CD14-positive monocyte (primary cell): ENCODE measurements at regions not wholly inside any gene's neighbourhood (a gene's known extent, or its start where the extent isn't known, plus 50 kb on each side); places are given as distances from the start of the nearest gene placed in this dataset.

Experiments used
- DNase-seq, 3 donors: peaks; one replicate each; pipeline ENCODE4 v3.0.0-alpha.2; 2011 to 2022
- H2AFZ ChIP-seq: 2 replicates; pipeline ENCODE4 v1.6.0; 2012; ENCODE audit warnings: mild to moderate bottlenecking, low read depth, low read length, inconsistent platforms; ENCODE audit not compliant: insufficient read depth, poor library complexity, severe bottlenecking
- H3K27ac ChIP-seq, 2 donors: 1 replicate in 1 of 2; 2 replicates in 1 of 2; pipeline ENCODE4 v1.5.1; 2012 to 2013; ENCODE audit warnings: low read length in 2 of 2, control low read depth in 1 of 2, inconsistent platforms in 1 of 2, low read depth in 1 of 2, mild to moderate bottlenecking in 1 of 2
- H3K27me3 ChIP-seq, 2 donors: one replicate each; pipeline versions ENCODE4 v1.6.0 to v1.6.1; 2011 to 2013; ENCODE audit warnings: low read length in 2 of 2; ENCODE audit not compliant: control insufficient read depth in 2 of 2, insufficient read depth in 2 of 2
- H3K36me3 ChIP-seq, 2 donors: replicated peaks in 1 of 2; 1 replicate in 1 of 2; 2 replicates in 1 of 2; pipeline versions ENCODE4 v1.5.1 to v1.6.1; 2012 to 2013; ENCODE audit warnings: low read length in 2 of 2, control low read depth in 1 of 2, inconsistent platforms in 1 of 2, mild to moderate bottlenecking in 1 of 2; ENCODE audit not compliant: insufficient read depth in 2 of 2, control insufficient read depth in 1 of 2
- H3K4me1 ChIP-seq, 2 donors: 1 replicate in 1 of 2; 2 replicates in 1 of 2; pipeline versions ENCODE4 v1.5.1 to v1.6.1; 2012 to 2013; ENCODE audit warnings: low read length in 2 of 2, control low read depth in 1 of 2, inconsistent platforms in 1 of 2, mild to moderate bottlenecking in 1 of 2, moderate library complexity in 1 of 2; ENCODE audit not compliant: insufficient read depth in 2 of 2, control insufficient read depth in 1 of 2
- H3K4me2 ChIP-seq: replicated peaks from 2 replicates; pipeline ENCODE3; 2012; ENCODE audit warnings: low read length, moderate library complexity, mild to moderate bottlenecking; ENCODE audit not compliant: poor library complexity, severe bottlenecking; ENCODE audit errors: extremely low read depth
- H3K4me3 ChIP-seq, 3 experiments: fragments of 200-600 bp in 1 of 3; sonication (generic) in 1 of 3; replicated peaks in 1 of 3; 1 replicate in 2 of 3; 2 replicates in 1 of 3; pipeline ENCODE4 v1.5.1; 2011 to 2013; ENCODE audit warnings: low read length in 3 of 3, mild to moderate bottlenecking in 3 of 3, control low read depth in 2 of 3, low read depth in 2 of 3, inconsistent platforms in 1 of 3, moderate library complexity in 1 of 3
- H3K79me2 ChIP-seq: 2 replicates; pipeline ENCODE4 v1.6.0; 2012; ENCODE audit warnings: mild to moderate bottlenecking, control low read depth, inconsistent platforms, low read length, moderate library complexity; ENCODE audit not compliant: insufficient read depth
- H3K9ac ChIP-seq: 2 replicates; pipeline ENCODE4 v1.6.0; 2017; ENCODE audit warnings: low read length, mild to moderate bottlenecking; ENCODE audit not compliant: insufficient read depth, poor library complexity, severe bottlenecking
- H3K9me3 ChIP-seq, 2 donors: replicated peaks in 1 of 2; 1 replicate in 1 of 2; 2 replicates in 1 of 2; pipeline versions ENCODE4 v1.5.1 to v1.6.1; 2012 to 2013; ENCODE audit warnings: low read length in 2 of 2, control low read depth in 1 of 2; ENCODE audit not compliant: control insufficient read depth in 1 of 2, insufficient read depth in 1 of 2
- H4K20me1 ChIP-seq: 2 replicates; pipeline ENCODE4 v1.6.0; 2012; ENCODE audit warnings: mild to moderate bottlenecking, low read length, control low read depth, moderate library complexity; ENCODE audit not compliant: insufficient read depth
- H3K27ac Mint-ChIP-seq, 7 donors: one replicate each; pipeline ENCODE4 v1.8.0; 2020; ENCODE audit warnings: mild to moderate bottlenecking in 7 of 7, mixed read lengths in 7 of 7, moderate library complexity in 6 of 7, inconsistent platforms in 2 of 7
- H3K27me3 Mint-ChIP-seq, 3 donors: one replicate each; pipeline ENCODE4 v1.8.0; 2021 to 2022; ENCODE audit warnings: low read depth in 3 of 3, mild to moderate bottlenecking in 3 of 3, mixed read lengths in 3 of 3, moderate library complexity in 3 of 3, inconsistent platforms in 1 of 3
- H3K36me3 Mint-ChIP-seq, 2 donors: one replicate each; pipeline ENCODE4 v1.8.0; 2020; ENCODE audit warnings: mixed read lengths in 2 of 2, inconsistent platforms in 1 of 2, mild to moderate bottlenecking in 1 of 2
- H3K4me1 Mint-ChIP-seq: one replicate; pipeline ENCODE4 v1.8.0; 2020; ENCODE audit warnings: mild to moderate bottlenecking, mixed read lengths
- H3K4me3 Mint-ChIP-seq, 2 donors: one replicate each; pipeline ENCODE4 v1.8.0; 2020; ENCODE audit warnings: mild to moderate bottlenecking in 2 of 2, mixed read lengths in 2 of 2, moderate library complexity in 1 of 2
- H3K9me3 Mint-ChIP-seq, 7 donors: one replicate each; pipeline ENCODE4 v1.8.0; 2020 to 2022; ENCODE audit warnings: mixed read lengths in 7 of 7, mild to moderate bottlenecking in 6 of 7, moderate library complexity in 6 of 7, inconsistent platforms in 2 of 7
- WGBS: methylation state at CpG from one replicate; pipeline ENCODE4 v1.1.5; 2013; ENCODE audit warnings: missing lambda C conversion rate; ENCODE audit not compliant: insufficient coverage; 5-methylcytosine and 5-hydroxymethylcytosine counted together
- intact Hi-C, 2 donors: fragments of 100-400 bp; cut with micrococcal nuclease; formaldehyde crosslinking; loops; one replicate each; pipeline versions ENCODE4 v1.15.0 to v1.15.1; 2023
- TF ChIP-seq, protein P1 (sequence below): fragments of 200-600 bp; IDR thresholded peaks from one replicate; pipeline ENCODE4 v1.8.0; 2022; ENCODE audit warnings: antibody characterized with exemption, mild to moderate bottlenecking

DNA sequence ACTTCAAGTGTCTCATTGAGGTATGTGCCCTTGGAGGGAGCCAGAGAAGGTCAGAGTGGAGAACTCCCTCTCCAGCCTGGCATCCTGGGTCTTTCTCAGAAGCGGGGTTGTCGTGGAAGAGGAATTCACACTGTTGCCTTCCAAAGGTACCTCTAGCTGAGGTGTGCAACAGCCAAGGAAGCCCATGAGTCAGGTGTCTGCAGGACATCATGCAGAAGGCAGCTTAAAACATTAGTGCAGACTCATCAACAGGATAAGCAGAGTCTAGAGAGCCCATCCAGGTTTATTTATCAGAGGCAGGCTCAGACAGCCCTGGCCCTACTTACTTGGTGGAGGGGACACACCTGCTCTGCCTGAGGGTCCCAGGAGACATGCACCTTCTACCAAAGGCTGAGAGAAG is 95.6 kb upstream of the TPM1 start:
- Histone ChIP-seq H3K79me2 (no peaks in the 10 kb centered on the region), H4K20me1 (no peaks in the 10 kb centered on the region), H3K4me2 (no peak overlapping the region), H3K9ac (no peak overlapping the region), H3K9me3 (no peaks in the 10 kb centered on the region), H3K36me3 (no peaks in the 10 kb centered on the region), H3K4me3 (no peak overlapping the region), H3K27ac (no peak overlapping the region), H2AFZ (no peak overlapping the region), H3K27me3 (peaks cover 8 to 13% of the 10 kb centered on the region in 2 donors), H3K4me1 (peaks cover 15 to 16% of the 10 kb centered on the region in 2 donors)
- H3K36me3 Mint-ChIP-seq: no peaks in the 10 kb centered on the region
- H3K27ac Mint-ChIP-seq: no peak overlapping the region
- H3K9me3 Mint-ChIP-seq: peaks cover 0 to 5% (median 3%) of the 10 kb centered on the region in 7 donors
- 94% methylated on average over 2 of the region's 2 CpGs for WGBS
- peaks cover 17% of the 10 kb centered on the region for H3K4me1 Mint-ChIP-seq
- peaks cover 12 to 35% (median 20%) of the 10 kb centered on the region in 3 donors for H3K27me3 Mint-ChIP-seq
- intact Hi-C loops: no loop called here
- H3K4me3 Mint-ChIP-seq: no peak overlapping the region
- DNase-seq: no peak
- TF ChIP-seq, protein P1, sequence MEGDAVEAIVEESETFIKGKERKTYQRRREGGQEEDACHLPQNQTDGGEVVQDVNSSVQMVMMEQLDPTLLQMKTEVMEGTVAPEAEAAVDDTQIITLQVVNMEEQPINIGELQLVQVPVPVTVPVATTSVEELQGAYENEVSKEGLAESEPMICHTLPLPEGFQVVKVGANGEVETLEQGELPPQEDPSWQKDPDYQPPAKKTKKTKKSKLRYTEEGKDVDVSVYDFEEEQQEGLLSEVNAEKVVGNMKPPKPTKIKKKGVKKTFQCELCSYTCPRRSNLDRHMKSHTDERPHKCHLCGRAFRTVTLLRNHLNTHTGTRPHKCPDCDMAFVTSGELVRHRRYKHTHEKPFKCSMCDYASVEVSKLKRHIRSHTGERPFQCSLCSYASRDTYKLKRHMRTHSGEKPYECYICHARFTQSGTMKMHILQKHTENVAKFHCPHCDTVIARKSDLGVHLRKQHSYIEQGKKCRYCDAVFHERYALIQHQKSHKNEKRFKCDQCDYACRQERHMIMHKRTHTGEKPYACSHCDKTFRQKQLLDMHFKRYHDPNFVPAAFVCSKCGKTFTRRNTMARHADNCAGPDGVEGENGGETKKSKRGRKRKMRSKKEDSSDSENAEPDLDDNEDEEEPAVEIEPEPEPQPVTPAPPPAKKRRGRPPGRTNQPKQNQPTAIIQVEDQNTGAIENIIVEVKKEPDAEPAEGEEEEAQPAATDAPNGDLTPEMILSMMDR: no peak

DNA sequence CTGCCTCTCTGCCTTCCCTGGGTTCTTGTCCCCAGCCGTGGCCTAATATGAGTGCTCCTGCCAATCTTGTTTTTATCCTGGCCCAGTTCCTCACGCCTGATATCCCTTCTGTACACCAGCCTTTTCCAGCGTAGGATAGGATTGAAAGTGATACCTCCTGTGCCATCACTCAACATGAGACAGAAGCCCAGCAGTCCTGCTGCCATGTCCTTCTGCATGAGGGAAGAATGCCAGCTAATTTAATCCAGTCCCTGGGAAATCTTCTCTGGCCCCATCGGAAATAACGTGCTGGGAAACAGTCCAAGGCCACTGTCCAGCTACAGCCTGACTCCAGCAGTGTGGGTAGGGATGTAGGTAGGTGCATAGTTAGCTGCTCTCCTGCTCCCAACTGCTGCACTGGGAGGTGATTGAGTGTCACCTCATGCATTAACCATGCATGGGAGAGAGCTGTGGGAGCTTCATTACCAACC is 92.0 kb upstream of the TPM1 start:
- Histone ChIP-seq H3K4me1 (peaks cover 9 to 10% of the 10 kb centered on the region in 2 donors), H3K27ac (no peak overlapping the region), H3K79me2 (no peaks in the 10 kb centered on the region), H3K36me3 (no peaks in the 10 kb centered on the region), H3K27me3 (peaks cover 16 to 32% of the 10 kb centered on the region in 2 donors), H3K9ac (no peak overlapping the region), H3K9me3 (peaks cover 0 to 11% of the 10 kb centered on the region in 2 donors), H2AFZ (no peak overlapping the region), H3K4me3 (no peak overlapping the region), H4K20me1 (no peaks in the 10 kb centered on the region), H3K4me2 (no peak overlapping the region)
- H3K36me3 Mint-ChIP-seq: peaks cover 0 to 3% of the 10 kb centered on the region in 2 donors
- H3K27me3 Mint-ChIP-seq: peaks cover 28 to 56% (median 31%) of the 10 kb centered on the region in 3 donors
- 100% methylated on average over 1 of the region's 5 CpGs for WGBS
- DNase-seq: no peak
- H3K27ac Mint-ChIP-seq: no peak overlapping the region
- TF ChIP-seq, protein P1: no peak
- intact Hi-C loops: no loop called here
- no peak overlapping the region for H3K4me3 Mint-ChIP-seq
- peaks cover 10% of the 10 kb centered on the region for H3K4me1 Mint-ChIP-seq
- peaks cover 0 to 9% (median 5%) of the 10 kb centered on the region in 7 donors for H3K9me3 Mint-ChIP-seq
